K562 (cell line): ENCODE measurements at regions not wholly inside any gene's neighbourhood (a gene's known extent, or its start where the extent isn't known, plus 50 kb on each side); places are given as distances from the start of the nearest gene placed in this dataset.

Experiments
- BDP1 ChIP-seq: IDR thresholded peaks from 3 replicates; pipeline ENCODE4 v1.6.1; 2011; ENCODE audit not compliant: insufficient read length, insufficient read depth
- KDM4B ChIP-seq, 2 experiments: fragments of 450-650 bp in 1 of 2; sonication (generic) in 1 of 2; IDR thresholded peaks; 2 replicates each; pipeline ENCODE4 v1.6.1; 2016 to 2017; ENCODE audit warnings: borderline replicate concordance in 2 of 2, antibody characterized with exemption in 1 of 2, low read depth in 1 of 2, mild to moderate bottlenecking in 1 of 2
- MYC ChIP-seq, 2 experiments: fragments of 250-450 bp in 1 of 2; sonication (Bioruptor Pico) in 1 of 2; IDR thresholded peaks; 2 replicates each; pipeline versions ENCODE4 v1.5.1 to v1.6.1; 2012 to 2021; ENCODE audit warnings: low read depth in 2 of 2, borderline replicate concordance in 1 of 2, improper control_type of control experiment in 1 of 2, low read length in 1 of 2, mild to moderate bottlenecking in 1 of 2, moderate library complexity in 1 of 2
- PTRF ChIP-seq: fragments of 450-650 bp; IDR thresholded peaks from 2 replicates; pipeline ENCODE4 v1.6.1; 2016; ENCODE audit warnings: mild to moderate bottlenecking, missing genetic modification characterization, missing compliant biosample characterization
- RNF2 ChIP-seq: sonication (generic); IDR thresholded peaks from 2 replicates; pipeline ENCODE4 v1.6.1; 2016
- SAP30 ChIP-seq: fragments of 200-600 bp; sonication (generic); IDR thresholded peaks from 2 replicates; pipeline ENCODE4 v1.6.1; 2012; ENCODE audit warnings: borderline replicate concordance, low read depth, mild to moderate bottlenecking, moderate library complexity, low read length, control low read depth, inconsistent platforms; ENCODE audit not compliant: insufficient read depth, poor library complexity, severe bottlenecking
- TSC22D4 ChIP-seq: fragments of 450-650 bp; IDR thresholded peaks from 2 replicates; pipeline ENCODE4 v1.6.1; 2016; ENCODE audit warnings: missing genetic modification characterization, missing biosample characterization, control low read depth
- ZNF274 ChIP-seq: IDR thresholded peaks from 2 replicates; pipeline ENCODE4 v1.6.1; 2011; ENCODE audit warnings: low read depth, mild to moderate bottlenecking, low read length, moderate library complexity, borderline replicate concordance
- TF ChIP-seq, protein P1 (sequence below), 3 experiments: IDR thresholded peaks in 2 of 3; conservative IDR thresholded peaks in 1 of 3; 2 replicates each; pipeline ENCODE4 v1.5.1; 2011 to 2012; ENCODE audit warnings: low read length in 3 of 3, mild to moderate bottlenecking in 3 of 3, control low read depth in 2 of 3, improper control_type of control experiment in 1 of 3, inconsistent platforms in 1 of 3, low read depth in 1 of 3, mixed read lengths in 1 of 3, moderate library complexity in 1 of 3; ENCODE audit not compliant: insufficient read depth in 2 of 3
- TF ChIP-seq, protein P2 (sequence below): sonication (generic); formaldehyde crosslinking; IDR thresholded peaks from 2 replicates; pipeline ENCODE4 v1.4.0; 2020; ENCODE audit warnings: mild to moderate bottlenecking, missing genetic modification reagents

DNA sequence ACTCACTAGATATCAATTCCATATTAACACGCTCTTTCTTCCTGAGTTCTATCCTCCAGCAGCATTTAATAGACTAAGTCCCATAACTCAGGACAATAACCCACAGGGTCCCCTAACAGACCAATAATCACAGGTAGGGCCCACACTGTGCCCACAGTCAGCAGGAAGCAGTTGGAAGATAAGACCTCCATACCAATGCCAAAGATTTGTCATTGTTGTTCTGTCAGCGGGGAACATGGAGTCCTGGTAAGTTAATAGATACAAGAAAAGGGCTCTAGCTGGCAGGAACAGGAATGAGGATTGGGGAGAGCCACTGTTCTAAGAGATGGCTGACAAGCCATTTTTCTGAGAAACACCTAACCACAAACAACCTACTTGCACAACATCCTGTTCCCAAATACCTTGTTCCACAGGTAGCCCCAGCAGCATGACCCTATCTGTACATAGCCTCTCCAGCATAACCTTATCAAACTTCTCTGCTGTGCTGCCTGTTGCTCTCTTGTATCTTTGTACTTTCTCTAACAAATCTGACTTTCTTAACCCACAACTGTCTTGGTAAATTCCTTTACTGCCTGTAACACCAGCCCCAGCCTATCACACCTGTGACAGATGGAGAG lies 142.0 kb upstream of the KCNJ15 start:
- TF ChIP-seq RNF2 (no peak), KDM4B (IDR thresholded peaks at IDR 0.05; ENCODE audit: borderline replicate concordance in 2 of 2, low read depth in 1 of 2) (no peak), SAP30 (no peak), TSC22D4 (tag) (no peak), MYC (IDR thresholded peaks at IDR 0.05; ENCODE audit: low read depth, low read length) (no peak), MYC (CRISPR knock-in tag; IDR thresholded peaks at IDR 0.05; ENCODE audit: borderline replicate concordance, low read depth) (no peak), PTRF (no peak), BDP1 (no peak), ZNF274 (no peak)
- TF ChIP-seq, protein P1, sequence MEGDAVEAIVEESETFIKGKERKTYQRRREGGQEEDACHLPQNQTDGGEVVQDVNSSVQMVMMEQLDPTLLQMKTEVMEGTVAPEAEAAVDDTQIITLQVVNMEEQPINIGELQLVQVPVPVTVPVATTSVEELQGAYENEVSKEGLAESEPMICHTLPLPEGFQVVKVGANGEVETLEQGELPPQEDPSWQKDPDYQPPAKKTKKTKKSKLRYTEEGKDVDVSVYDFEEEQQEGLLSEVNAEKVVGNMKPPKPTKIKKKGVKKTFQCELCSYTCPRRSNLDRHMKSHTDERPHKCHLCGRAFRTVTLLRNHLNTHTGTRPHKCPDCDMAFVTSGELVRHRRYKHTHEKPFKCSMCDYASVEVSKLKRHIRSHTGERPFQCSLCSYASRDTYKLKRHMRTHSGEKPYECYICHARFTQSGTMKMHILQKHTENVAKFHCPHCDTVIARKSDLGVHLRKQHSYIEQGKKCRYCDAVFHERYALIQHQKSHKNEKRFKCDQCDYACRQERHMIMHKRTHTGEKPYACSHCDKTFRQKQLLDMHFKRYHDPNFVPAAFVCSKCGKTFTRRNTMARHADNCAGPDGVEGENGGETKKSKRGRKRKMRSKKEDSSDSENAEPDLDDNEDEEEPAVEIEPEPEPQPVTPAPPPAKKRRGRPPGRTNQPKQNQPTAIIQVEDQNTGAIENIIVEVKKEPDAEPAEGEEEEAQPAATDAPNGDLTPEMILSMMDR (IDR thresholded peaks at IDR 0.05 in 2 of 3, conservative IDR thresholded peaks at IDR 0.05 in 1 of 3; ENCODE audit: insufficient read depth in 2 of 3, low read depth in 1 of 3, low read length in 3 of 3) = no peak
- TF ChIP-seq, protein P2, sequence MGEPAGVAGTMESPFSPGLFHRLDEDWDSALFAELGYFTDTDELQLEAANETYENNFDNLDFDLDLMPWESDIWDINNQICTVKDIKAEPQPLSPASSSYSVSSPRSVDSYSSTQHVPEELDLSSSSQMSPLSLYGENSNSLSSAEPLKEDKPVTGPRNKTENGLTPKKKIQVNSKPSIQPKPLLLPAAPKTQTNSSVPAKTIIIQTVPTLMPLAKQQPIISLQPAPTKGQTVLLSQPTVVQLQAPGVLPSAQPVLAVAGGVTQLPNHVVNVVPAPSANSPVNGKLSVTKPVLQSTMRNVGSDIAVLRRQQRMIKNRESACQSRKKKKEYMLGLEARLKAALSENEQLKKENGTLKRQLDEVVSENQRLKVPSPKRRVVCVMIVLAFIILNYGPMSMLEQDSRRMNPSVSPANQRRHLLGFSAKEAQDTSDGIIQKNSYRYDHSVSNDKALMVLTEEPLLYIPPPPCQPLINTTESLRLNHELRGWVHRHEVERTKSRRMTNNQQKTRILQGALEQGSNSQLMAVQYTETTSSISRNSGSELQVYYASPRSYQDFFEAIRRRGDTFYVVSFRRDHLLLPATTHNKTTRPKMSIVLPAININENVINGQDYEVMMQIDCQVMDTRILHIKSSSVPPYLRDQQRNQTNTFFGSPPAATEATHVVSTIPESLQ (CRISPR knock-in tag) = no peak
